ENCODE measurements at regions not wholly inside any gene's neighbourhood (a gene's known extent, or its start where the extent isn't known, plus 50 kb on each side); places are given as distances from the start of the nearest gene placed in this dataset.

GRCh38 chr6:91279740-91280493, 693.0 kb upstream of the MAP3K7 start:
- TF ChIP-seq, protein P1, sequence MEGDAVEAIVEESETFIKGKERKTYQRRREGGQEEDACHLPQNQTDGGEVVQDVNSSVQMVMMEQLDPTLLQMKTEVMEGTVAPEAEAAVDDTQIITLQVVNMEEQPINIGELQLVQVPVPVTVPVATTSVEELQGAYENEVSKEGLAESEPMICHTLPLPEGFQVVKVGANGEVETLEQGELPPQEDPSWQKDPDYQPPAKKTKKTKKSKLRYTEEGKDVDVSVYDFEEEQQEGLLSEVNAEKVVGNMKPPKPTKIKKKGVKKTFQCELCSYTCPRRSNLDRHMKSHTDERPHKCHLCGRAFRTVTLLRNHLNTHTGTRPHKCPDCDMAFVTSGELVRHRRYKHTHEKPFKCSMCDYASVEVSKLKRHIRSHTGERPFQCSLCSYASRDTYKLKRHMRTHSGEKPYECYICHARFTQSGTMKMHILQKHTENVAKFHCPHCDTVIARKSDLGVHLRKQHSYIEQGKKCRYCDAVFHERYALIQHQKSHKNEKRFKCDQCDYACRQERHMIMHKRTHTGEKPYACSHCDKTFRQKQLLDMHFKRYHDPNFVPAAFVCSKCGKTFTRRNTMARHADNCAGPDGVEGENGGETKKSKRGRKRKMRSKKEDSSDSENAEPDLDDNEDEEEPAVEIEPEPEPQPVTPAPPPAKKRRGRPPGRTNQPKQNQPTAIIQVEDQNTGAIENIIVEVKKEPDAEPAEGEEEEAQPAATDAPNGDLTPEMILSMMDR (IDR thresholded peaks at IDR 0.05; ENCODE audit: low read depth, low read length) = no peak
- TF ChIP-seq EZH2phosphoT487 (IDR thresholded peaks at IDR 0.05; ENCODE audit: low read depth) = no peak

All from OCI-LY3 (cell line).